Hematopoietic multipotent progenitor cell treated with erythropoietin and hydrocortisone succinate and interleukin-3 and kit ligand, for 6 days (in vitro differentiated cells): ENCODE measurements at regions not wholly inside any gene's neighbourhood (a gene's known extent, or its start where the extent isn't known, plus 50 kb on each side); places are given as distances from the start of the nearest gene placed in this dataset.
"Not testable (repeated sequence)": the region's sequence is repeated elsewhere in the genome, so short reads cannot be mapped to it uniquely, and the experiment has no call there.

ENCODE experiments used
- DNase-seq: peaks from one replicate; pipeline ENCODE4 v3.0.0-alpha.2; 2015

GRCh38 chr16:79965718-79966117 lies 365.2 kb upstream of the MAF start:
- no peak for DNase-seq

DNA sequence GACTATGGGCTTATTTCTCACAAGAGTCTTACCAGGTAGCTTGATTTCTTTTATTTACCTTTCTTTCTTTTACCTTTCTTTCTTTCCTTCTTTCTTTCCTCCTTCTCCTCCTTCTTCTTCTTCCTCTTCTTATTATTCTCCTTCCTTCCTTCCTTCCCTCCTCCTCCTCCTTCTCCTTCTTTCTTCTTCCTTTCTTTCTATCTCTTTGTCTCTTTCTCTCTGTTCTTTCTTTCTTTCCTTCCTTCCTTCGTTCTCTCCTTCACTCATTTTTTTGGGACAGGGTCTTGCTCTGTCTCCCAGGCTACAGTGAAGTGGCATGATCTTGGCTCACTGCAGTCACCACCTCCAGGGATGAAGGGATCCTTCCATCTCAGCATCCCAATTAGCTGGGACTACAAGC lies 363.6 kb upstream of the MAF start:
- no peak for DNase-seq

- no peak for DNase-seq
Observed at GRCh38 chr16:79962962-79963361, 362.4 kb upstream of the MAF start.

GRCh38 chr16:79959226-79959625 lies 358.7 kb upstream of the MAF start:
- DNase-seq = no peak

DNA sequence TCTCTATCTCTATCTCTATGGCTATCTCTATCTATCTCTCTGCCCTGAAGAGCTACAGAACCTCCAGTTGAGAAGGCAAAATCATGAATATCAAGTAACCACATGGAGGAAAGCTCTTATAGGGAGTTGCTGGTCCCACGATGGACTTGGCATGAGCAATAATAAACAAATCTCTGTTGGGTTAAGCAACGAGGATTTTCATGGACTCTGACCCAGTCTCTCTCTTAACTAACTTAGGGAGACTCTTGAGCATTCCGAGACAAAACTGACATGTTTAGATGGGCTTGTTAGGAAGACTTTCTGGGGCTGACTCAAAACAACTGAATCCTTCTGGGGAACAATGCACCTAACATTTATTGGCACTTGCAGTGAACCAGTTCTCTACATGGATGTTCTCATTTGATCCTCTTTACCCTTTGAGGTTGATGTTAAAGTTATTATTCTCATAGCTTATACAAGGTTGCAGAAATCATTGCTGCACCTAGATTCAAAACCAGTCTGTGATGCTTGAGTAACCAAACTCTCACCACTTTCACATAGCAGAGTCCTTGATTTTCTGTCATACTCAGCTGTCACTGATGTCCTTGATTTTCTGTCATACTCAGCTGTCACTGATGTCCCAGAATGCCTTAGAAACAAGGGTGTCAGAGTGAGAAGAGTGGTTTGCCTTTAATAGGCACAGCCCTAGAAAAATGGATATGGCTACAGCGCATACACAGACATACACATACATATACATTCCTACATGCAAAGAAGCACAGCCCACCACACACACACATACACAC lies 354.6 kb upstream of the MAF start:
- no peak for DNase-seq

DNA sequence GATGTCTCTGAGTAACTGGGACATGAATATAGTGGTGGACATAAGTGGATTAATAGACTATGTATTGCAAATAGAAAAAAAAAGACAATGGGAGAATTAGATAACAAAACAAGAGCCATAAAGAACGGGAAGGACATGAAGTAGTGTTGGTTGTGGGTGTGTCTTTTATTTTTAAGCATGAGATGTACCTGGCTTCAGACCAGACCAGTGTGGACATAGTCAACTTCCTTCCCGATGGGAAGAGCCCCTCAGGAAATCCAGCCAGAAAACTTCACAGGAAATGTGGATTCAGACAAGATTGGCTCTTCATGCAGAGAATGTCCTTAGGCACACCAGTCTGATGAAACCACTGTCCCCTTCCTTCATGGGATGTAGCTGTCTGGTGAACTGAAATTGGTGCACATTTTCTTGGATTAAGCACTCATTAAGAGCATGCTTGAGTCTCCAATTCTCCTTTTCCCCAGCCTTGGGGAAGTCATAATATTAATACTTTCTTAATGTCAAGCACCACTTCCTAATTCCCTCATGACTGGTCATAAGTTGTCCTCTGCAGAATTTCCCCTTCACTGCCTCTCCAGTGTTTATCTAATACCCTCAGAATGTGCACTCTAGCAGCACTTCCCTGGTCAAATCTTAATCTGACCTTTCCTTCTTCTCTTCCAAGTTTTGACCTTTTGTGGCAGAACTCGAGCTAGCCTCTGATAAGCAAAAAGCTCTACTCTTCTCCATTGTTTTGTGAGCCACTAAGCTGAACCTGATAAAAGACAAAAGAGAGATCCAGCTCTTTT lies 350.6 kb upstream of the MAF start:
- DNase-seq = no peak

- no peak for DNase-seq
Observed at GRCh38 chr16:79949417-79949816, 348.9 kb upstream of the MAF start.

- DNase-seq = no peak
Observed at GRCh38 chr16:79947771-79948170, 347.2 kb upstream of the MAF start.

GRCh38 chr16:79946252-79946651 lies 345.7 kb upstream of the MAF start:
- no peak for DNase-seq

DNA sequence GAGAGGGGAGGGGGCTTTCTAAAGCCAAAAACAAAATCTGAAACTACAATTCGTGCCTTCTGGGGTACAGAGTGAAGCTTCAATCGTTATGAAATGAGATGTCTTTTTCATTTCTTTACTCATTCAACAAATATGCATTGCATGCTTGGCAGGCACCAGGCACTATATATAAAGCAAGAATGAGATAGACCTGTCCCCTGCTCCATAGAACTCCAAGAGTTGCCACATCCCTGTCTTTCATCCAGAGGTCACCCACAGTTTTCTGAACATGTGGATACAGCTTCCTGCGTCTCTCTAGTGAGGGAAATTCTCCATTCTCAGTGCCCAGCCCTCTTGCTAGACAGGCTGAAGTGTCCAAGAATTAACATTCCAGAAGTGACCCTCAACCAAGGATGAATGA lies 343.2 kb upstream of the MAF start:
- no peak for DNase-seq

- no peak for DNase-seq
Observed at GRCh38 chr16:79938575-79938974, 338.0 kb upstream of the MAF start.

DNA sequence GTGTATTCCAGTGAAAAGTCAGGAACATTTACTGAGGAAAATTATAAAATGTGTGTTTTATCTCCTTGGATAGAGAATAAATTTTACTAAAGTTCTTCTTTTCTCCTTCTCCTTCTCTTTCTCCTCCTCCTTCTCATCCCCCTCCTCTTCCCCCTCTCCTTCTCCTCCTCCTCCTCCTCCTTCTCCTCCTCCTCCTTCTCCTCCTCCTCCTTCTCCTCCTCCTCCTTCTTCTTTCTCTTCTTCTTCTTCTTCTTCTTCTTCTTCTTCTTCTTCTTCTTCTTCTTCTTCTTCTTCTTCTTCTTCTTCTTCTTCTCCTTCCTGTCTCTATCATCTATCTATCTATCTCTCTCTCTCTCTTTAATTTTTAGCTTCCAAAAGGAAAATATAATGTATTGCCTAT lies 337.1 kb upstream of the MAF start:
- not testable (repeated sequence) for DNase-seq

DNA sequence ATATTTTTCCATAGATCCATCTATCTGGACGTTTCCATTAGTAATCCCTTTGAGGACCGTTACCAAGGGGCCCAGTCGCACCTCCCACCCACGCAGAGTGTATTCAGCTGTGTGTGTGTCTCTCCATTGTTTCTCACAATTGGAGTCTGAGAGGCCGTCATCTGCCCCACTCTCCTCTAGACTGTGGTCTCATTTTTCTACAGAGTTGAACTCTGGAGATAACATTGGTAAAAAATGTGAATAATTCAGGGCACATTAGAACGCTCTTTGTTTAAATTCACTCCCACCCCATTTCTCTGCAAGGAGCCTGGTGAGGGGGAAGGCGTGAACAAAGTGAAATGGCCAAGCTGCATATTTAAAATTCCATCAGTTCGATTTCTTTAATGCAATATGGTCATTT lies 333.1 kb upstream of the MAF start:
- no peak for DNase-seq

GRCh38 chr16:79932572-79932971 lies 332.0 kb upstream of the MAF start:
- no peak for DNase-seq

DNA sequence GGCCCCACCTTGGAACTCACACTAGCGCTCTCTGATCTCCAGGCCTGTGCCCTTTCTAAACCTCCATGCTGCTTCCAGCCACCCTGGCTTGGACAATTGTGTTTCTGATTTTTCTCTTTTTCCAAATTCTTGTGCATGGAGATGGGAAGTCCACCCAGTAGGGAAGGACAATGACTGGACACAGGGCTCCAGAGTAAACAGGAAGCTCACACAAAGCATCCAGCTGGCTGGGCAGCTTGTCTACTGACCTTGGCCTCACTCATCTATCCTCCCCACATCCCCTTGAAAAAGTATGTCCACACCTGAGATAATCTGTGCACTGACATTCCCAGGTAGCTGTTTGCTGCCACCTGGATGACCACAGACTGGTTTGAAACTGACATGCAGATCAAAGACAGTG lies 331.2 kb upstream of the MAF start:
- no peak for DNase-seq

GRCh38 chr16:79929260-79929965 lies 328.9 kb upstream of the MAF start:
- no peak for DNase-seq

DNA sequence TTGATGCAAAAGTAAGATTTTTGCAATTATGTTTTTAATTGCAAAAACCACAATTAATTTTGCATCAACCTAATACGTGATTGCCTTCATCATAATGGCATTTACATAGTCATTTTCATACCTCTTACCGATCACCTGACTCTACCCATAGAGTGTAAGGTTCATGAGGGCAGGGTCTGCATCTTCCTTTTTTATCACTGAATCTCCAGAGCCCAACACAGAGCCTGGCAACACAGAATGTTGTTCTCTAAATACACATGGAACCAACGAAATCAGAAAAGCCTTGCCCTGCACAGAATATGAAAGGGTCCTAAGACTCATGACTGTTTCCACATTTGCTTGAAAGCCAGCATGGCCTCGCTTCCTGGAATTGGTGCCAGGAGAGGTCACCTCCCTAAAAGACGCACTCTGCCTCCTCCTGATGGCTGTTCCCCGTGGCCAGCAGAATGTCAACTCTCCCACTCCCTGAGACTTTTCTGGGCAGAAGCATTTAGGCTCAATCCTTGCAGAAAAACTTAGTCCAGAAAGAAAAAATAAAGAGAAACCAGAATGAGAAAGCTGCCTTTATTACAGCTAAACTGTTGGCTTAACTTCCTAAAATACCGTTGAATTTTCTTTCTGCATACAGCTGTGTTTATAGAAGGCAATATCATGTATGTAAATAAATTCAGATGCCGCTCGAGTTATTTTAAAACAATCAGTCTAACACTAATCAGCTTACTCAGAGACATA lies 327.8 kb upstream of the MAF start:
- DNase-seq = no peak

DNA sequence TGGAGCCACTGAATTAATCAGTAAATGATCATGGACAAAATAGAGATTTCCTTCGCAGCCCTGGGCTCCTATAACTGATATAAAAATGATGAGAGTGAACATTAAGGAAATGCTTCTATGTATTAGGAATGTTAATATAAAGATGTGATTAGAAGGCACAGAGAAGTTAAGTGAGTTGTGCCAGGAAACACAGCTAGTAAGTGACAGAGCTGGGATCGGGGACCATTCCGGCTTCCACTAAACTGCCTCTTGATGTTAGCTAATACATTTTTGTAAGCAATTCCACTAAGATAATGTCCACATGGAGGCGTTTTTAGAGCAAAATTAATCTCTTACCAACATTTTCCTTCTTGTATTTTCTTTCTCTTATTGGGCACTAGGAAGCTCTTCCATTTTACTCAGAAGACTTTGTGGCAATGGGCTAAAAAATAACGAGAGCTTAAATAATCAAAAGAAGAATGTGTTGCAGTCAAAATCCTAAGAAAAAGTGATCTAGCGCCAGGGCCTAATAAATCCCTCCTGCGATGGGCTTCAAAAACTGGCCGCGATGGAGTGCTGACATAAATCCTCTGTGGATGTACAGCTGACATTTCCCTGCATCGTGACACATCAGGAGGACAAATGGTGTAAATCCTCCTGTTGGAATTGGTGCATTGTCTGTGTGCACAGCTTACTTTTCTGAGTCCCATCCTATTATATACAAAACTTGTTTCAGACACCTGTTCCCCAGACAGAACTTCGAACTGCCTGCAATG lies 326.1 kb upstream of the MAF start:
- no peak for DNase-seq

GRCh38 chr16:79923431-79923830 lies 322.9 kb upstream of the MAF start:
- DNase-seq = no peak

DNA sequence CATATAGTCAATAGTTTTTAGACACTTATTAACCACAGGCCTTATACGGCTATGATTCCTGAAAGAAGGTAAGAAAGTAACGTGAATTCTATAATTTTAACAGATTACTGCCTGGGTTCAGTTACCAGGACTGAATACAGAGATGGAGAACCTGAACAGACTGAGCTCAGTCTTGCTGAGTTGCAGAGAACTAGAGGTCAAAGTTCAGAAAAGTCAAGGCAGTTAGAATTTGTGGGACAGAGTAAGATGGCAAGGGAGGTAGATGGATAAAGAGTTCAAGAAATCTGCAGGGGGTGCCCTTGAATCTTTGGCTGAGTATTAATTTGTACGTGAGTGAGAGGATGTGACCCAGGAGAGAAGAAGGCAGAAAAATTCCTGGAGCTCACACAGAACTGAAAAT lies 320.1 kb upstream of the MAF start:
- DNase-seq = no peak

DNA sequence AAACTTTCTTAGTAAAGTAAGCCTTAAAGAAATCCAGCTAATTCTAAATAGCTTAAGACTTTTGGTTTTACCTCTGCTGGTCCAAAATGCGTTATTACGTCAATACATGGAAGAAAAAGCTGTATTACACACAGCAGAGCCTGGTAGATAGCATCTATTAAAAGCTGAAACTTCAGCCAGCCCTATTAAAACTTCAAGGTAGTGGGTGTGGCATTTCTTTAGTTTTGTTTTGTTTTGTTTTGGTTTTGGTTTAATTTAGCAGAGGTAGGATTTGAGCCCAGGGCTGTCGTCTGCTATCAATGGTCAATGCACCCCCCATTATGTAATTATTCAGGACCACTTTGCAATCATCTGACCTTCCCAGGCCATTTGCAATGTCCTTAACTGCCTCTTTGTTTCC lies 318.4 kb upstream of the MAF start:
- no peak for DNase-seq

GRCh38 chr16:79915761-79916160 lies 315.2 kb upstream of the MAF start:
- DNase-seq = no peak
